K562 (cell line): ENCODE measurements at regions not wholly inside any gene's neighbourhood (a gene's known extent, or its start where the extent isn't known, plus 50 kb on each side); places are given as distances from the start of the nearest gene placed in this dataset.
"Not testable (repeated sequence)": the region's sequence is repeated elsewhere in the genome, so short reads cannot be mapped to it uniquely, and the experiment has no call there.

Source experiments
- EZH2 ChIP-seq: IDR thresholded peaks from 2 replicates; pipeline ENCODE4 v1.6.1; 2012; ENCODE audit warnings: low read depth, mild to moderate bottlenecking, inconsistent platforms, low read length, borderline replicate concordance
- ZNF586 ChIP-seq: fragments of 450-650 bp; formaldehyde crosslinking; conservative IDR thresholded peaks from 2 replicates; pipeline ENCODE4 v1.4.0; 2020; ENCODE audit warnings: mild to moderate bottlenecking, moderate library complexity

DNA sequence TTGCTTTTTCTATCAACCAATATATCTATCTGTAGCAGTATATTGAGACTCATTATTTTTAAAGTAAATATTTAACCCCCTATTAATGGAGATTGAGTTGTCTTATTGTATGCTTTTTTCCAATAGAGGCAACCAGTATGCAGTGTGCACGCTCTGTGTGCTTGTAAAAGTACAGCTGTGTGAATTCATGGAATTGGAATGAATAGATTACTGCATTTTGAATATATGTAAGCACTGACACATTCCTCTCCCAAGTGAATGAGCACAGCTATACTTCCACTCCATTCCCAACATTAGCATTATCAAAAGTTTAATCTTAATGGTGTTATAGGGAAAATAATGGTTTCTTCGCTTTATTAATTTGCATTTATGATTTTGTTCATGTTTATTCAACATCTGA is 81.6 kb upstream of the HSFY2 start:
- TF ChIP-seq ZNF586 (CRISPR knock-in tag); EZH2: not testable (repeated sequence)
